H1 (cell line): ENCODE measurements at regions not wholly inside any gene's neighbourhood (a gene's known extent, or its start where the extent isn't known, plus 50 kb on each side); places are given as distances from the start of the nearest gene placed in this dataset.

ENCODE experiments used
- CEBPB ChIP-seq: IDR thresholded peaks from 2 replicates; pipeline ENCODE4 v1.6.1; 2012; ENCODE audit warnings: low read depth, low read length
- CTCF ChIP-seq, 3 experiments: IDR thresholded peaks; 1 replicate in 2 of 3; 2 replicates in 1 of 3; pipeline versions ENCODE4 v1.5.1 to v1.6.1; 2011; ENCODE audit warnings: low read length in 3 of 3, mild to moderate bottlenecking in 3 of 3, inconsistent platforms in 2 of 3, low read depth in 1 of 3, moderate library complexity in 1 of 3; ENCODE audit not compliant: insufficient read depth in 1 of 3; ENCODE audit errors: control extremely low read depth in 1 of 3
- EZH2 ChIP-seq: fragments of 200-600 bp; sonication (generic); IDR thresholded peaks from 2 replicates; pipeline ENCODE4 v1.7.1; 2012; ENCODE audit warnings: low read depth, mild to moderate bottlenecking, moderate library complexity, low read length, inconsistent platforms; ENCODE audit not compliant: severe bottlenecking
- GABPA ChIP-seq: IDR thresholded peaks from 2 replicates; pipeline ENCODE4 v1.6.1; 2011; ENCODE audit warnings: mild to moderate bottlenecking, low read length, moderate library complexity, borderline replicate concordance; ENCODE audit not compliant: insufficient read depth
- HDAC6 ChIP-seq: IDR thresholded peaks from one replicate; pipeline ENCODE4 v1.7.1; 2012; ENCODE audit warnings: low read depth, mild to moderate bottlenecking, inconsistent platforms, low read length, moderate library complexity
- JUND ChIP-seq: IDR thresholded peaks from 2 replicates; pipeline ENCODE4 v1.6.1; 2011; ENCODE audit warnings: mild to moderate bottlenecking, improper control_type of control experiment, low read length
- MAX ChIP-seq: IDR thresholded peaks from 2 replicates; pipeline ENCODE4 v1.6.1; 2012; ENCODE audit warnings: inconsistent platforms
- PHF8 ChIP-seq: fragments of 200-600 bp; sonication (generic); conservative IDR thresholded peaks from 2 replicates; pipeline ENCODE4 v1.7.1; 2012; ENCODE audit warnings: low read depth, mild to moderate bottlenecking, inconsistent platforms, low read length, moderate library complexity
- POLR2AphosphoS5 ChIP-seq: IDR thresholded peaks from 2 replicates; pipeline ENCODE4 v1.6.1; 2011; ENCODE audit warnings: low read depth, low read length
- SP2 ChIP-seq: IDR thresholded peaks from 2 replicates; pipeline ENCODE4 v1.6.1; 2012; ENCODE audit warnings: mild to moderate bottlenecking, low read length, inconsistent platforms

GRCh38 chr6:51463321-51463720 lies 624.1 kb downstream of the PKHD1 start:
- TF ChIP-seq CEBPB (no peak), CTCF (IDR thresholded peaks at IDR 0.05; ENCODE audit: control extremely low read depth in 1 of 3, insufficient read depth in 1 of 3, low read depth in 1 of 3, low read length in 3 of 3) (no peak), HDAC6 (no peak), SP2 (no peak), POLR2AphosphoS5 (no peak), JUND (no peak), GABPA (no peak), PHF8 (no peak), EZH2 (no peak), MAX (no peak)
